ENCODE measurements at regions not wholly inside any gene's neighbourhood (a gene's known extent, or its start where the extent isn't known, plus 50 kb on each side); places are given as distances from the start of the nearest gene placed in this dataset.

- no peak for DNase-seq
Measured at GRCh38 chr16:54431997-54432896, 145.7 kb upstream of the IRX3 start.

GRCh38 chr16:54431041-54431996 lies 144.7 kb upstream of the IRX3 start:
- DNase-seq, result no peak

DNA sequence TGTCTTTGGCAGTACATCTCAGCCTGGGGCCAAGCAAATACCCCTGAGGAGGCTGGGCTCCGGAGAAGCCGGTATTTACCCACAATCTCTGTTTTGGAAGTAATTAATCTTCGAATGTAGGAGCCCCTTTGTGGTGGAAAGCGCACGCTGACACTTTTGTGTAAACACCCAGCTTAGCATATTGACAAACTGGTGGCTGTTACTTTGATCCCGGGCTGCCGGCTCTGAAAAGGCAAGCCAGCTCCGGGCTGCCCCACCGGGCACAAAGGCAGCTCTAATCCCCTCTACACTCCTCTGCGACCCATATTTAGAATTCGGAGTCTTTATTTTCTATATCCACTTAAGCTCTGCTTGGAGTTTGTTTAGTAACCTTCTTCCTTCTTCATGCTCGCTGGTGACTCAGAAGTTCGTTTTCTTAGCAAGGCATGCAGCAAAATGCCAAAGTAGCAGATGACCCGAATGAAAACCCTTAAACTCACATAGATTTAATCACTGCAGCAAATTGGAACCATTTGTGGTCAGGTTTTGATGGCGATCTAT lies 144.0 kb upstream of the IRX3 start:
- no peak for DNase-seq

DNA sequence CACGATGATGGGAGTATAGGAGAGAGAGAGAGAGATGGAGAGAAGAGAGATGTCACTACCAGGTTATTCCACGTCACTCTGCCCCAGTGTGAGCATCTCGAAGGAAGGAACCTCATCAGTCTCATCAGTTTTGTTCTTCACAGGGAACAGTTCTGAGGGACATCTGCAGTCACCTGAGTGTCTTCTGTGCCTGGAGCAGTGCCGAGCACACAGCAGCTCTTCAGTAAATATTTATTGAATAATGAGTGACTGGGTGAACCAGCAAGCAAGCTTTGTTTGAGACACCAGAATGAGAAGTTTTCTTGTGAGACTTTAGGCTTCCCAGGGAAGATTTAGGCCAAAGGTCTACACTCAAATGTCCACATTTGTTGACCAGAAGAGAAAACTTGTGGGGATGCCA lies 142.4 kb upstream of the IRX3 start:
- DNase-seq, result no peak

DNA sequence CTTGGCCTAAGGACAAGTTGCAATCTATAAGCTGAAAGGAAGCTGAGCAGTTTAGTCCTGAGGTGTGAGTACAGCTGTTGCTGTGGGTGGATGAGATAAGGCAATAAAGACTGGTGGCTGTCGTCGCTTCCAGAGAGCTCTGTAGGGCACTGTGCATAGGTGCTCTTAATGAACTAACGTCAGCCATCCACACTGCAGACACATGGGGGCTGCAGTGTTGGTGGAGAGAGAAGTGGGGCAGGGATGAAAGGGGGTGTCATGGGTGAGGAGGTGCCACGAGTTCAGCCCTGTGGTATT lies 139.9 kb upstream of the IRX3 start:
- no peak for DNase-seq

- no peak for DNase-seq
Measured at GRCh38 chr16:54425681-54426552, 139.3 kb upstream of the IRX3 start.

DNA sequence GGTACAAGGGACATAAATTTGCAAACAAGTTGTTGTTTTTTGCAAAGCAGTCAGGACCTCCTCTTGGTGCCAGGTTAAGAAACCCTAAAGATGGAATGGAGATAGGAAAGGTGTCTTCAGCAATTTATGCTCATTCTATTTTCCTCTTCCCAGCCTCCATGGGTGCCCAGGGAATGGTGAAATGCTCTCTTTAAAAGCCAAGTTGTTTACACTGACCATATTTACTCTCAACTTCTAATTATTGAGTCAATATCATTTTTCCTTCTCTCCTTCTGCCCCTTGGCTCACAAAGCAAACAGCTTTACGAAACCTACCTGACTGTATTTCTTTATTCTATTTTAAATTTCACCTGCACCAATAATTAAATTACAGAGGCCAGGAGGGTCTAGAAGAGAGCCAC lies 138.5 kb upstream of the IRX3 start:
- DNase-seq, result no peak

- DNase-seq, result no peak
Measured at GRCh38 chr16:54424043-54424451, 137.5 kb upstream of the IRX3 start.

DNA sequence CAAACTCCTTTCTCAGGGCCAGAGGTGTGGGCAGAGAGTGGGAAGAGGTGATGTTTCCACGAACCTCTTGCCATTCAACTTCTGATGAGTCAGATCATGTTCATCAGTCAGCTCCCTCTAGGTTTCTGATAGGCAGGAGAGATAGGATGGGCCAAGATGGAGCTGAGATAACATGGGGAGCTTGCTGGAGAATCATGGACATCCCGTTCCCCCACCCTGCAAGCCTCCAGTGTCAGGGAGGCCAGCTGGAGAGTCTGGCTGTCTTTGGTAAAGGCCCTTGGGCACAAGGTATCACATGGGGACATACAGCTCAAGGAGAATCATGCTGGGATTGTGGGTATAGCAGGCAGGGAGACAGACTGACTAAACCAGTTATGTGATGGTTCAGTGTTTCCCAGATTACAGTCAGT lies 136.0 kb upstream of the IRX3 start:
- no peak for DNase-seq

GRCh38 chr16:54422159-54422558 lies 135.6 kb upstream of the IRX3 start:
- DNase-seq, result no peak

DNA sequence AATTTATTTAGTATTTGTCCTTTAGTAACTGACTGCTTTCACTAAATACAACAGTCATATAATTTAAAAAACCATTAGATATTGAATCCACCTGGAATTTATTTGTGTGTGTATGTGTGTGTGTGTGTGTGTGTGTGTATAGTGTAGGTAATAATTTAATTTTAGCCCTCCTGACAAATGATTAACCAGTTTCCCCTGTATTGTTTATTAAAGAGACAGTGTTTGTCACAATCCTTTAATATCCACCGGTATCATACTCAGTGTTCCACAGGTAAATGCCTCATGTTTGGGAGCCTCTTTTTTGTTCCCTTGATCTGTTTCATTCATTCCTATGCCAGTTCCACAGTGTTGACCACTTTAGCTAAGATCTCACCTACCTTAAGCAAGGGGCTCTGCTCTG lies 134.6 kb upstream of the IRX3 start:
- no peak for DNase-seq

- no peak for DNase-seq
Measured at GRCh38 chr16:54418903-54419302, 132.3 kb upstream of the IRX3 start.

DNA sequence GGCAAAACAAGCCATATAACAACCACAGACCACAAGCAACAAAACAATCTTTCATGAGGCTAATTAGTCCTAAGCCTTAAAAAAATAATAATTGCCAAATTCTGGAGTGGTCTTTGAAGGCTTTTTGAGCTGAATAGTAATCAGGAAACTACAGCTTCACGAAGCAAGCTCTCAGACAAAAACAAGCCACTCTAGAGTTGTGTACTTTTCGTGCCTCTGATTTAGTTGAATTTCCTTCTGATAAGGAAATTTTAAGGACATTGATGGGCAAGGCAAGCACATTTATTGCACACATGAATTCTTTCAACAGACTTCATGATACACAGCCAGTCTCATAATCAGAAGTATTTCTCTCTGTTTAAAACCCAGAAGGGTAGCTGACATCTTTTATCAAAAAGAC lies 130.8 kb upstream of the IRX3 start:
- no peak for DNase-seq

GRCh38 chr16:54414671-54415070 lies 128.1 kb upstream of the IRX3 start:
- no peak for DNase-seq

DNA sequence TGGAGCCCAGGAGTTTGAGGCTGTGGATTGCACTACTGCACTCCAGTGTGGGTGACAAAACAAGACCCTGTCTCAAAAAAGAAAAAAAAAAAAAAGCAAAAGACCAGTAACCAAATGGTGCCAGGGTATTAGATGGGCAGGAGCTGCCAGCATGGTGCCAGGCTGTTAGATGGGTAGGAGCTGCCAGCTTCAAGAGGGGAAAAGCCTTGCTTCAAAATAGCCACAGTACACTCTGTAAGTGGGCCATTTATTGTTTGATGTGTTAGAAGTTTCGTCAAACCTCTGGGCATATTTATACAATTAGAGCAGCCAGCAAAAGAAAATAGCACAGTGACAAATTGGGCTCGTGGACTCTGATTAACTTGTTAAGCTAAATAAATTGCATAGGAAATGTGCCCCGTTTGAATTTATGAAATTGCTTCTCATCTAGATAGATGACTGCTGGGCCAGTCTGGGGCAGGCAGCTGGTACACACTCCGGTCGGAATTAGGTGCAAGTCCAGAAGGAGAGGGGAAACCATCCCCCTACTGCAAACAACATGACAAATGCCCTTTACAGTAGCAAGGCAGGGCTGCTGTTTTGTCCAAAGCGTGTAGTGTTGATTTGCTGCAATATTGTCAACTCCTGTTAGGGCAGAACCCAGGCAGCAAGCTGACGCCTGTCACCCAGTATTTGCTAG lies 126.3 kb upstream of the IRX3 start:
- no peak for DNase-seq

- DNase-seq, result no peak
Measured at GRCh38 chr16:54412037-54412436, 125.5 kb upstream of the IRX3 start.

- DNase-seq, result no peak
Measured at GRCh38 chr16:54411544-54411943, 125.0 kb upstream of the IRX3 start.

DNA sequence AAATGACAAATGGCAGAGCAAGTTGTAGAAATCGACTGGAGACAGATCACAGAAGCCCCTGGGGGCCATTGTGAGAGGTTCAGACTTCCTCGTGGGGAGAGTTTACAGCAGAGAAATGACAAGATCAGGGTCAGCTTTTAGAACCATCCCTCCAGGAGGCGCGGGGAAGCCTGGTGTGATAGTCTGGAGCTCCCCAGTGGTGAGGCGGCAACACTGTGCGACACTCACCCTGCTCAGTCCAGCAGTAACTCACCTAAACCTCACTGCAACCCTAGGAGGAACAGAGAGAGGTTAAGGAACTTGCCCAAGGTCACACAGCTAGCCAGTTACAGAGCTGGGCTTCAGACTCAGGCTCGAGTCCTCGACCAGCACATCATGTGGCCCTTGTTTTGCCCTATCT lies 123.4 kb upstream of the IRX3 start:
- DNase-seq, result no peak

- DNase-seq, result no peak
Measured at GRCh38 chr16:54407596-54407995, 121.0 kb upstream of the IRX3 start.

DNA sequence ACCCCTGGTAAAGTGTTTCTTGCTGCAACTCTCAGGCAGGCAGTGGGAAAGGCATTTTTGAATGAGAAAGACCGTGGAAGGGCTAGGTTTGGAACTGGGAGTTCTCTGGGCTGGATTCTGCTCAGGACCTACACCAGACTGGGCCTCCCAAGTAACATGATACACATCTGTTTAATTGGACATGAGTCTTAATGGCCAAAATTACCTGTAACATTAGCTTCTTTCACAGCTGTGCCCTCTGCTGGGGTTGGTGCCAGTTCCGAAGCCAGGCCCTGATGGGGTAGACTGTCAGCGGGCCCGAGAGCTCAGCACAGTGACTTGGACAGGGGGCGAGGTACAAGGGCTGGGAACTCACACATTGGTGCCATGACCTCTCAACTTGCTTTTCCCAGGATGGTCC lies 118.9 kb upstream of the IRX3 start:
- no peak for DNase-seq

DNA sequence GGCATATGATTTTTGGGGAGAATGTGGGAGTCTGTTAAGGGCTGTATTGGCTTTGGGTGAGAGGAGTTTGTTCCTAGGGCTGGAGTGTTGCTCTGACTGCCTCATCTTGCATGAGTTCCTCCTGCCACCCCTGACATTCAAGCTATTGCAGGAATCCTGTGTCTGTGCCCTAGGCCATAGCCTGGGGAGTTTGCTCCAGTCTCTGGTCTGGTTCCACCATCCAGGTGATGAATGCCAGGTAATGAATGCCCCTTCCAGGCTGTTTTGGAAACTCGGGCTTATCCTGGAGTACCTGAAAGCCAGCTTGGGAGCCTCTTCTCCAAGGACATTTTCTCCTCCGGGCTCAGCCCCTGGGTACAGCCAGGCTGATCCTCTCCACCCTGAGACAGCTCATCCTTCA lies 117.0 kb upstream of the IRX3 start:
- no peak for DNase-seq

GRCh38 chr16:54402873-54403272 lies 116.3 kb upstream of the IRX3 start:
- DNase-seq, result no peak

Measured in NCI-H526 treated with DMSO at 0.1 percent for 48 hours (cell line).